Activated CD4-positive, alpha-beta T cell treated with anti-CD3 and anti-CD28 coated beads for 4 hours (primary cell): ENCODE measurements at regions not wholly inside any gene's neighbourhood (a gene's known extent, or its start where the extent isn't known, plus 50 kb on each side); places are given as distances from the start of the nearest gene placed in this dataset.
"Not testable (repeated sequence)": the region's sequence is repeated elsewhere in the genome, so short reads cannot be mapped to it uniquely, and the experiment has no call there.

Experiments
- DNase-seq, 2 donors: peaks; one replicate each; pipeline ENCODE4 v3.0.0-alpha.2; 2020

GRCh38 chr5:108524564-108524963 lies 142.7 kb upstream of the FBXL17 start:
- DNase-seq = no peak

DNA sequence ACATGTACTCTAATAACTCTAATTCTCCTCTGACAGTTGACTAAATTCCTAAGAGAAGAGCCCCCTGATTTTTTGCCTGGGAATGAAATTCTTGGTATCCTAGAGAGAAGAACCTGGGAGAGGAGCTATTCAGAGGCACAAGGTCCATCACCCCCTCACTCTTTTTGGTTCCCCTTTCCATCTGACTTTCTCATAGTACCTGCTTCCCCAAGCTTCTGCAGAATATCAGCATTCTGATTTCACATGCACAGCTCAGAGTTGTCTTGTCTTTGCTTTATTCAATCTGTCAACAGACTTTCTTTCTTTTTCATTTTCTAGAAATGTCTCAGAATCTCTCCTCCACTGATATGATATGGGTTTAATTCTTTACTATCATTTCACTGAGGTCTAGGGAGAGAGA lies 141.5 kb upstream of the FBXL17 start:
- no peak for DNase-seq

DNA sequence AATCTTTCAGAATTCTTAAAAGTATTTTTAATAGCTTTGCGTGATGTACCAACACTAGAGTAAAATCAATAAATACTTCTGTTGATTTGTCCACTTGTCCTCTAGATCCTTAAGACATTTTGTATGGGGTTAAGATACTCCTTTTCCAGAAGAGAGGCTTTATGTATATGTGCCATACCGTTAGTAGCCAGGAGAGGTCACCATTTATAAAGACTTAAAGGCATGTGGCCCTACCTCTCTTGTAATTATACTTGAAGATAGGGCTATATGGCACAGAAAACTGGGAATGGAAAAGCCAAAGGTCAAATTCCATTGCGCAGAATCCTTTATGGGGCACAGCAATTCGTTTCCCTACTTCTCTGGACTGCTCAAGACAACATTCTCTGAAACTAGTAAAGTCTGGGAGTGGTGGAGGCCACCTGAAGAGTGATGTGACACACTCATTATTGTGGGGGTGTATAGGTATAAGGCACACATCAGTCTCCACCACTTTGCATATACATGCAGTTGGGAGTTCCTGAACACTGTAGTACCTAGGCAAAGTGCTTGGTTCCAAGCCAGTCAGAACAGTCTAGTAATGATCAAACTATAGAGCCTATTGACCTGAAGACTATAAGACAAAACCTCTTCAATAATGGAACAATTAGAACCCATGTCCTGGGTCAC lies 140.1 kb upstream of the FBXL17 start:
- DNase-seq = peak in 1 of 2 donors; percentile 20

GRCh38 chr5:108521011-108521700 lies 139.3 kb upstream of the FBXL17 start:
- DNase-seq = no peak

DNA sequence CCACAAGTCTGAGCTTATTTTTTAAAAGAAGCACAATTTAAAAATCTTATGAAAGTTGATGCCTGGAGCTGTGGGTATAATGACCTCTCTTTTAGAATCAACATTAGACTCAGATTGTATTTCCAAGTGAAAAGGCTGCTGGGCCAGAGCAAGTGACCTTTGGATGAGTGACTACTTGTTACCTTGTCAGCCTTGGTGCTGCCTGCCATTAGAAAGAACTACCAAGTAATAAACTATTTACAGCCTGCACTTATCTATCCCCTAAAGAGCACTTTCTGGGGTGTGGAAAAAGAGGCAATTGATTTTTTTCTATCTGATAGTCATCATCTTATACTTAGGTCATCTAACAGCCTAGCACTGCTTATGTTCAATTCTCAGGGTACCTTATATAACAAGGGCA lies 134.9 kb upstream of the FBXL17 start:
- no peak for DNase-seq

DNA sequence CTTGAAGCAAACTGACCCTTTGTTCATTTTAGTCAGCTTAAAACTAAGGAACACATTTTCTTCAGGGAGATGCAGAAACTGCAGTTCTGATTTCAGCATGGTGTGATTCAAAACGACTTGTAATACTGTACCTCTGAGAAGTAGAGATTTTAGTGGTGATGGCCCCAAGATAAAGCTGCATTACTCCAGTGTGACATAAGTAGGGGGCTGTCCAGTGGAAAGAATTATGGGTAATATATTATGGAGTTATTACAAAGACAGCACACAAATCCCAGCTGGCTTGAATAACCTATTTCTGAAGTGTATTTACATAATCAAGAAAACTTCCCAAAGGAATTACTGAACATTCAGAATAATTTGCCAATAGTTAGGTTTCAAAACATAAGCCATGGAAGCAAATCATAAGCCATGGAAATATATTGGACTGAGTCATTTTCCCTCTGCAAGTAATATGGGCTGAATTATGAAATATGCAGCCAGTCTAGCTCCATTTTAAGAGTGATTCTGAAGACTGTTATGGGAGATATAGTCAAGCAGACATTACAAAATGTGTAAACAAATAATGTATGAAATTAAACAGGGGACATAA lies 133.7 kb upstream of the FBXL17 start:
- DNase-seq = no peak

- DNase-seq = no peak
Measured at GRCh38 chr5:108508979-108509378, 127.1 kb upstream of the FBXL17 start.

- no peak for DNase-seq
Measured at GRCh38 chr5:108507631-108508030, 125.7 kb upstream of the FBXL17 start.

- DNase-seq = no peak
Measured at GRCh38 chr5:108505608-108506007, 123.7 kb upstream of the FBXL17 start.

GRCh38 chr5:108504974-108505373 lies 123.1 kb upstream of the FBXL17 start:
- no peak for DNase-seq

DNA sequence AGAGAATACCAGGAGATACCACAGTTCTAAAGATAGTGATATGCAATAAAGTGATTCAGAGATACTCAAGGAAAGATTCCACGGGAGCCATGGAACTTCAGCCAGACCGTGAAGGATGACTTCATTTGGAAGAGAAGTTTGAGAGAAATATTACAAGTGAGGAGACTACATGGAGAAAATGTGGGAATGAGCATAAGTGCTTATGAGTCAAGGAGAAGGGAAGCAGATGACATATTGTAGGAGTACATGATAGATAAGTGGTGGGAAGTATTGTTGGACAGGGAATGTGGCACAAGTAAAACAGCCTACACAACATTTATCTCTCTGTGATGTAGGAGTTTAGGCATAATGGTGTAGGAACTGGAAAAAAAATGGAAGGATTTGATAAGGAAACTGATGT lies 122.1 kb upstream of the FBXL17 start:
- DNase-seq = no peak

GRCh38 chr5:108495615-108496014 lies 113.7 kb upstream of the FBXL17 start:
- not testable (repeated sequence) for DNase-seq

DNA sequence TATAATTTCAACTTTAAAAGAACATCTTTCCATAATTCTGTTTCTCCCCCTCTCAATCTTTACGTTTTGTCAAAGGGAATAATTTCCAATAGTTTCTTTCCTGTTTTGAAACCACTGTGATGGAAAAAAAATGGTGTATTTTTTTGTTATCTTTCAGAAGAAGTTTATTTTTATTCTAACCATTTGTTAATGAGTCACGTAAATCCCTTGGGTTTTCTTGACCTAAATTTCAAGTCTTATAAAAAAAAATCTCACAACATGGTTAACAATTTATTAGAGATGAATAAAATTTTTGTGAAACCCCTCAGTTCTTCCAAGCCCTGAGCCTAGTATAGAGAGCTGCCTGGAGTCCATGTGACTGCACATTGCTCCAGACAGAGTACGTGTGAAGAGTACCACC lies 106.1 kb upstream of the FBXL17 start:
- DNase-seq = no peak

- no peak for DNase-seq
Measured at GRCh38 chr5:108484035-108484434, 102.1 kb upstream of the FBXL17 start.

- DNase-seq = no peak
Measured at GRCh38 chr5:108481355-108481931, 99.5 kb upstream of the FBXL17 start.

DNA sequence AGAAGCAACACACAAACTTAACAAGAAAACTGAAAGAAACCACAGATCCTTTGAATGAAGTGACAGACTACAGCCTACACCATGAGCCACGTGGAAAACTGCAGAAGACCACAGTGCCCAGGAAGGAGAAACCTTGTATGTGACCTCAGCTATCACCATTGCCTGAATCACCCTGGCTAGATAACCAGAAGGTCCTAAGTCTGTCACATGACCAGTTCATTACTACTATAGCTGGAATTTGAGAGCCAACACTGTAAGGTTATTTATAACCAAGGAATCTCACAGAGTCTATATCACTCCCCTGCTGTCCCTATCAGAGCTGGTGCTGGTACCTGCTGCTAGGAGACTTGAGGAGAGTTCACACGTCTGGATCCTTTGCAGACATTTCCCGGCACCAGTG lies 90.3 kb upstream of the FBXL17 start:
- DNase-seq = no peak

DNA sequence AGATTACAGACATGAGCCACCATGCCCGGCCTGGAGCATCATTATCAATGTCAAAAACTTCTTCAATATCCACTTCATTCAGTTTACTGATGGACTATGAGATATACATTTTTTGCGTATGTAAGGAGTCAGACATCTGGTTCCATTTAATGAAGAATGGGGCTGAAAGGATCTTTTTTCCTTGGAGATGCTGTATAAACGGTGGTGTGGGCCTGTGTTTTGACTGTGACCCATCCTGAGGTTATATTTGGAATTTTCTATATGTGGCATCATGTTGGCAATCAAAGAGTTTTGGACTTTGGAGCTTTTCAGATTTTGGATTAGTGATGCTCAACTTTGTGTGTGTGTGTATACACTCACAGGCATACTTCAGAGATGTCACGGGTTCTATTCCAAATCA lies 85.7 kb upstream of the FBXL17 start:
- DNase-seq = no peak

GRCh38 chr5:108461628-108462367 lies 79.9 kb upstream of the FBXL17 start:
- DNase-seq = no peak

GRCh38 chr5:108459769-108460168 lies 77.9 kb upstream of the FBXL17 start:
- DNase-seq = no peak

DNA sequence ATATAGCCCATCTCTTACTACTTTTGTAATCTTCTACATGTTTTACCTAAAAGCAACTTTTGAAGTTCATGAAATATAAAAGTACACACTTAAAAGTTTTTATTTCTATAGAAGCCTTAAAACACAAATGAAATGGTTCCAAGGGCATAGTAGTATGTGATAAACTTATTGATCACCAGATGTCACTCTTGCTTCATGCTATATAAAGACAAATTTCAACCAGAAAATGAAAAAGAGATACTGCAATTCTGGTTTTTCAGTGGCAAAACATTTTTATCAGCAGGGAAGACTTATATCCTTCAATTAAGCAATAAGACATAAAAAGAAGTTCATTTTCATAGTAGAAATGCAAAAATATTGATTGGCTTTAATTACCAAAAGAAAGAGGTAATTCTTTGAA lies 69.4 kb upstream of the FBXL17 start:
- DNase-seq = no peak

- DNase-seq = not testable (repeated sequence)
Measured at GRCh38 chr5:108444130-108444529, 62.2 kb upstream of the FBXL17 start.

- DNase-seq = not testable (repeated sequence)
Measured at GRCh38 chr5:108442063-108442651, 60.3 kb upstream of the FBXL17 start.

DNA sequence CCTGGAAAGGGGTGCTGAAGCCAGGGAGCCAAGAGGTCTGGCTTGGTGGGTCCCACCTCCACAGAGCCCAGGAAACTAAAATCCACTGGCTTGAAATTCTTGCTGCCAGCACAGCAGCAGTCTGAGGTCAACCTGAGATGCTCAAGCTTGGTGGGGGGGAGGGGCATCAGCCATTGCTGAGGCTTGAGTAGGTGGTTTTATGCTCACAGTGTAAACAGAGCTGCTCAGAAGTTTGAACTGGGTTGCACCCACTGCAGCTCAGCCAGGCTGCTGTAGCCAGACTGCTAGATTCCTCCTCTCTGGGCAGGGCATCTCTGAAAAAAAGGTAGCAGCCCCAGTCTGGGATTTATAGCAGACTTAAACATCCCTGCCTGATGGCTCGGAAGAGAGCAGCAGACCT lies 55.5 kb upstream of the FBXL17 start:
- DNase-seq = no peak
